ENCODE measurements at regions not wholly inside any gene's neighbourhood (a gene's known extent, or its start where the extent isn't known, plus 50 kb on each side); places are given as distances from the start of the nearest gene placed in this dataset.

GRCh38 chr4:166682200-166682599, 552.1 kb downstream of the SPOCK3 start:
- TF ChIP-seq, protein P1, sequence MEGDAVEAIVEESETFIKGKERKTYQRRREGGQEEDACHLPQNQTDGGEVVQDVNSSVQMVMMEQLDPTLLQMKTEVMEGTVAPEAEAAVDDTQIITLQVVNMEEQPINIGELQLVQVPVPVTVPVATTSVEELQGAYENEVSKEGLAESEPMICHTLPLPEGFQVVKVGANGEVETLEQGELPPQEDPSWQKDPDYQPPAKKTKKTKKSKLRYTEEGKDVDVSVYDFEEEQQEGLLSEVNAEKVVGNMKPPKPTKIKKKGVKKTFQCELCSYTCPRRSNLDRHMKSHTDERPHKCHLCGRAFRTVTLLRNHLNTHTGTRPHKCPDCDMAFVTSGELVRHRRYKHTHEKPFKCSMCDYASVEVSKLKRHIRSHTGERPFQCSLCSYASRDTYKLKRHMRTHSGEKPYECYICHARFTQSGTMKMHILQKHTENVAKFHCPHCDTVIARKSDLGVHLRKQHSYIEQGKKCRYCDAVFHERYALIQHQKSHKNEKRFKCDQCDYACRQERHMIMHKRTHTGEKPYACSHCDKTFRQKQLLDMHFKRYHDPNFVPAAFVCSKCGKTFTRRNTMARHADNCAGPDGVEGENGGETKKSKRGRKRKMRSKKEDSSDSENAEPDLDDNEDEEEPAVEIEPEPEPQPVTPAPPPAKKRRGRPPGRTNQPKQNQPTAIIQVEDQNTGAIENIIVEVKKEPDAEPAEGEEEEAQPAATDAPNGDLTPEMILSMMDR (IDR thresholded peaks at IDR 0.05; ENCODE audit: insufficient read depth, low read depth, low read length), result no peak
- no peak for TF ChIP-seq EZH2 (IDR thresholded peaks at IDR 0.05; ENCODE audit: insufficient read depth, low read length)

Data from astrocyte (in vitro differentiated cells and primary cell).